Tibial artery (tissue), 4 donors: ENCODE measurements at regions not wholly inside any gene's neighbourhood (a gene's known extent, or its start where the extent isn't known, plus 50 kb on each side); places are given as distances from the start of the nearest gene placed in this dataset.

ENCODE experiments used
- DNase-seq, 2 donors: peaks; one replicate each; pipeline ENCODE4 v3.0.0-alpha.2; 2019
- H3K27ac ChIP-seq, 2 donors: fragments of 200-600 bp; sonication (generic) in 1 of 2; 1 replicate in 1 of 2; 2 replicates in 1 of 2; pipeline ENCODE4 v1.5.1; 2018 to 2019; ENCODE audit warnings: mild to moderate bottlenecking in 1 of 2
- H3K27me3 ChIP-seq, 2 donors: fragments of 200-600 bp; sonication (generic) in 1 of 2; one replicate each; pipeline versions ENCODE4 v1.5.1 to v1.6.0; 2016 to 2019
- H3K36me3 ChIP-seq, 3 donors: fragments of 200-600 bp; sonication (generic) in 2 of 3; one replicate each; pipeline ENCODE4 v1.5.1; 2016 to 2019; ENCODE audit warnings: mild to moderate bottlenecking in 2 of 3
- H3K4me1 ChIP-seq, 4 donors: fragments of 200-600 bp; sonication (generic) in 2 of 4; 1 replicate in 3 of 4; 2 replicates in 1 of 4; pipeline ENCODE4 v1.5.1; 2016 to 2019
- H3K4me3 ChIP-seq, 2 donors: fragments of 200-600 bp; sonication (generic) in 1 of 2; 1 replicate in 1 of 2; 2 replicates in 1 of 2; pipeline ENCODE4 v1.5.1; 2018 to 2019; ENCODE audit warnings: mild to moderate bottlenecking in 2 of 2
- H3K9me3 ChIP-seq, 3 donors: fragments of 200-600 bp; sonication (generic) in 1 of 3; one replicate each; pipeline ENCODE4 v1.5.1; 2016 to 2019
- intact Hi-C: fragments of 100-400 bp; cut with DNase I; formaldehyde crosslinking; loops from one replicate; pipeline ENCODE4 v1.15.0; 2023; ENCODE audit warnings: low total_unique reads
- TF ChIP-seq, protein P1 (sequence below), 2 experiments: fragments of 200-600 bp in 1 of 2; fragments of 450-650 bp in 1 of 2; IDR thresholded peaks; one replicate each; pipeline ENCODE4 v1.5.1; 2017 to 2019; ENCODE audit warnings: antibody characterized with exemption in 2 of 2, mild to moderate bottlenecking in 1 of 2, moderate library complexity in 1 of 2

DNA sequence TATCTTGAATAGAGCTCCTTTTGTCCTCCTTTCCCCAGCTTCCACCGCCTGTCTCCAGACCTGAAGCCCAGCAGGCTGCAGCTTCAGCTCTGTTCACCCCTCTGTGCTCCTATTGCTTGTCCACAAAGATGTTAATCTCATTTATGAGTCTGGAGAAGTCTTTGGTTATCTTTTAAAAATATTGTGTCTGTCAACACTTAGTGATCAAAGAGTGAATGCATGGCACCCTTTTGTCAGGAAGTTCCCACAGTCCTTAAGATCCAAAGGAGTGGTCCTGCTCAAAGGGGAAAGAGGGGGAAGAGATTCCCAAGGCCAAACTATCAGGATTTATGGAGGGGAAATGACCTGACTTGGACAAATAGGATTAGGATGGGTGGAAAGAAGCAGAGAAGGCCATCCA lies 118.9 kb downstream of the ACAA2 start:
- Histone ChIP-seq H3K4me1 (peaks cover 0 to 5% (median 0%) of the 10 kb centered on the region in 4 donors), H3K36me3 (no peaks in the 10 kb centered on the region), H3K27me3 (no peaks in the 10 kb centered on the region), H3K4me3 (no peak overlapping the region), H3K9me3 (no peaks in the 10 kb centered on the region), H3K27ac (no peak overlapping the region)
- TF ChIP-seq, protein P1, sequence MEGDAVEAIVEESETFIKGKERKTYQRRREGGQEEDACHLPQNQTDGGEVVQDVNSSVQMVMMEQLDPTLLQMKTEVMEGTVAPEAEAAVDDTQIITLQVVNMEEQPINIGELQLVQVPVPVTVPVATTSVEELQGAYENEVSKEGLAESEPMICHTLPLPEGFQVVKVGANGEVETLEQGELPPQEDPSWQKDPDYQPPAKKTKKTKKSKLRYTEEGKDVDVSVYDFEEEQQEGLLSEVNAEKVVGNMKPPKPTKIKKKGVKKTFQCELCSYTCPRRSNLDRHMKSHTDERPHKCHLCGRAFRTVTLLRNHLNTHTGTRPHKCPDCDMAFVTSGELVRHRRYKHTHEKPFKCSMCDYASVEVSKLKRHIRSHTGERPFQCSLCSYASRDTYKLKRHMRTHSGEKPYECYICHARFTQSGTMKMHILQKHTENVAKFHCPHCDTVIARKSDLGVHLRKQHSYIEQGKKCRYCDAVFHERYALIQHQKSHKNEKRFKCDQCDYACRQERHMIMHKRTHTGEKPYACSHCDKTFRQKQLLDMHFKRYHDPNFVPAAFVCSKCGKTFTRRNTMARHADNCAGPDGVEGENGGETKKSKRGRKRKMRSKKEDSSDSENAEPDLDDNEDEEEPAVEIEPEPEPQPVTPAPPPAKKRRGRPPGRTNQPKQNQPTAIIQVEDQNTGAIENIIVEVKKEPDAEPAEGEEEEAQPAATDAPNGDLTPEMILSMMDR (IDR thresholded peaks at IDR 0.05), result no peak
- intact Hi-C loops, result no loop called here
- DNase-seq, result no peak

DNA sequence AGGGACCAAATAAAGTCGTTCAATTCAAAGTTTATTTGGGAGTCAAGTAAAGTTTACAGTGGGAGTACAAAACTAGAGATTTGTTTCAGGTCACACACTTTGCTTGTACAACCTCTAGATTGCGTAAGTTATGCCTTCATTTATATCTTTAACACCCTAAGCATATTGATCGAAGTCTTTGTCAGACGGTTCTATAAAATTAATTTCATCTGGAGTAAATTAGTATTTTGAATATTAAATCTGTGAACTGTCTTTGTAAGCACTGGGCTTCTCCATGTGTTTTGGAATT lies 119.7 kb downstream of the ACAA2 start:
- H3K4me3 ChIP-seq, result no peak overlapping the region
- intact Hi-C loops, result no loop called here
- DNase-seq, result no peak
- no peak overlapping the region for H3K27ac ChIP-seq
- no peaks in the 10 kb centered on the region for H3K9me3 ChIP-seq
- H3K4me1 ChIP-seq, result peaks cover 0 to 5% (median 0%) of the 10 kb centered on the region in 4 donors
- TF ChIP-seq, protein P1 (IDR thresholded peaks at IDR 0.05), result no peak
- no peaks in the 10 kb centered on the region for H3K27me3 ChIP-seq
- no peaks in the 10 kb centered on the region for H3K36me3 ChIP-seq

DNA sequence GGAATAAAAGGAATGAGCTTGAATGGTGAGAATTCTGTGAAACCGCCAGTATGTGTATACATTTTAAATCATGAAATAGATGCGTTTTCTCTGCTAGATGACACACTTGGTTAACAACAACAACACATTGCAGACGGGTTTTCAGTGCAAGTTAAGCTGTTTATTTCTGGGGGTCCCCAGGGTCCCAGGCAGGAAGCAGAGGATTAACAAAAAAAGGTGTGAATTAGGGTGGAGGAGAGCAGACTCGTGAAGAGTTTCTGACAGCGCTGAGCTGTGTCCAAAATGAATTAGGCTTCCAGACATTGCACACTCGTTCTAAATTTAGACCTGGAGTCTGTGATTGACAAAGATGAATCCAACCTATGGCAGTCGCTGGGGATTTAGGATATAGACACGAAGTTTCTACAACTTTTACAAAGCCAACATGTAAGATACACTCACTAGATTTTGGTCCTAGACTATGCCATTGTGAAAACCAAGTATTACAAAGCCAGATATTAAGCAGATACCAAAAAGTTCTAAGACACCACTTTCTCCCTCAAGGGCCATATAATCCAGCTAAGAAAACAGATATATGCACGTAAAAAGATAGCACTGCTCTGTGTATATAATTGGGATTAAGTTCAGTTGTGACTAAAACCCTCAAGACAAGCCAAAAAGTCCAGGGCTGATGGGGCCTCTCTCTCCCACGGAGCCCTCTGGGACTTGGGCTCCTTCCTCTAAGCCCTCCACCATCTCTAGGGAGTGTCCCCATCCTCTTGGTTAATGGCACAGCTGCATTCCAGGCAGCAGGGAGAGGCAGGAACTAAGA lies 120.2 kb downstream of the ACAA2 start:
- TF ChIP-seq, protein P1 (IDR thresholded peaks at IDR 0.05), result no peak
- peaks cover 0 to 5% (median 0%) of the 10 kb centered on the region in 4 donors for H3K4me1 ChIP-seq
- H3K4me3 ChIP-seq, result no peak overlapping the region
- H3K27me3 ChIP-seq, result no peaks in the 10 kb centered on the region
- H3K9me3 ChIP-seq, result no peaks in the 10 kb centered on the region
- H3K36me3 ChIP-seq, result no peaks in the 10 kb centered on the region
- DNase-seq, result no peak
- intact Hi-C loops, result no loop called here
- H3K27ac ChIP-seq, result no peak overlapping the region

DNA sequence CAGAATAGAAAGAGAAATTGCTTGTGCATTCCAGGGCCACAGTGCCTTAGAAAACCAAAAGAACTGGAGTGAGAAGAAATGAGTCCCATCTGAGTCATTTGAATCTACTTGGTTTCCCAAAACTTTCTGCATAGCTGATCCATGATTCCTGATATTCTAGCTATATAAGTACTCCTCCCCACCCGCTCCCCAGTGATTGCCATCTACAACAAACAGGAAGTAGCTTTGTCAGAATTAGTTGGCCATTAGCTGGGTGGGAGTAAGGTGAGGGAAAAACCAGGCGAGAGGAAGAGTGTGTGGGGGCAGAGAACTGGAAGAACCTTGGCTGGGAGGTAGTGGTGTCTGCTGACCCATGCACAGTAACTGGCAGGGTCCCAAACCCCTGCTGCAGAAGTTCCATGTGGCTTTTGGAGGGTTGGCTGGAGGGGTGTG lies 122.1 kb downstream of the ACAA2 start:
- no peak for DNase-seq
- no peaks in the 10 kb centered on the region for H3K27me3 ChIP-seq
- no peak overlapping the region for H3K27ac ChIP-seq
- H3K9me3 ChIP-seq, result no peaks in the 10 kb centered on the region
- intact Hi-C loops, result no loop called here
- H3K36me3 ChIP-seq, result no peaks in the 10 kb centered on the region
- H3K4me1 ChIP-seq, result peaks cover 0 to 5% (median 0%) of the 10 kb centered on the region in 4 donors
- TF ChIP-seq, protein P1 (IDR thresholded peaks at IDR 0.05), result no peak
- H3K4me3 ChIP-seq, result no peak overlapping the region

DNA sequence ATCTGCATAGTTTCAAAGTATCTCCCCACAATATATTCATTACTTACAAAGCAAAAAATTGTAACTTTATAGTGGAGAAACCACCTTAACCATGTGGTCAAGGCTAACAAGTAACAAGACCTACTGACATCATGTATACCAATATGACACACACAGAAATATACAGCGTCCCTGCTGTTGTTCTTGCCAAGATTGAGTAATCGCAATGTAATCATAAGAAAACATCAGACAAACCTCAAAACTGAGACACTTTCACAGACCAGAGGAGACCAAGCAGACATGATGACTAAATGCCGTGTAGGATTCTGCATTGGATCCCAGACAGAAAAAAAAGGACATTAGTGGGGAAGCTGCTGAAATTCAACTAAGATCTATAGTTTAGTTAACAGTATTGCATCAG lies 123.0 kb downstream of the ACAA2 start:
- H3K9me3 ChIP-seq, result no peaks in the 10 kb centered on the region
- no peak for DNase-seq
- peaks cover 0 to 5% (median 0%) of the 10 kb centered on the region in 4 donors for H3K4me1 ChIP-seq
- no peaks in the 10 kb centered on the region for H3K36me3 ChIP-seq
- intact Hi-C loops, result no loop called here
- TF ChIP-seq, protein P1 (IDR thresholded peaks at IDR 0.05), result no peak
- H3K27ac ChIP-seq, result no peak overlapping the region
- H3K4me3 ChIP-seq, result no peak overlapping the region
- no peaks in the 10 kb centered on the region for H3K27me3 ChIP-seq
